A549 (cell line): ENCODE measurements at regions not wholly inside any gene's neighbourhood (a gene's known extent, or its start where the extent isn't known, plus 50 kb on each side); places are given as distances from the start of the nearest gene placed in this dataset.

Source experiments
- ATAC-seq, 2 experiments: fragments of 200-7000 bp in 1 of 2; fragments of >200 bp in 1 of 2; cut with Nextera tagmentation in 1 of 2; cut with Tn5 transposase in 1 of 2; 3 replicates each; pipeline versions ENCODE4 v1.8.0 to v1.9.1; 2018 to 2020; ENCODE audit warnings: mild to moderate bottlenecking in 1 of 2, moderate library complexity in 1 of 2
- CTCF ChIA-PET: fragments of 300-600 bp; sonication (Branson Sonifier 250); formaldehyde crosslinking; extraction: SDS; loops from one replicate; lab custom pipeline; 2021; ENCODE audit warnings: antibody characterized with exemption, inconsistent platforms; lab: Yijun Ruan, JAX
- POLR2A ChIA-PET: fragments of 350-600 bp; formaldehyde crosslinking; extraction: SDS; loops from one replicate; lab custom pipeline; 2021; ENCODE audit warnings: antibody characterized with exemption, inconsistent platforms; lab: Yijun Ruan, JAX
- DNase-seq, 2 experiments: peaks; one replicate each; pipeline versions ENCODE4 v3.0.0 to v3.0.0-alpha.2; 2011 to 2016; ENCODE audit warnings: low read depth in 1 of 2, low spot score in 1 of 2
- FAIRE-seq: peaks from 2 replicates; lab custom pipeline; 2011; peaks lifted over from hg19 to GRCh38; lab: Jason Lieb, UNC
- H3K27ac ChIP-seq, 2 experiments: fragments of >200 bp; sonication (Bioruptor Twin); formaldehyde crosslinking; 3 replicates each; pipeline ENCODE4 v1.5.1; 2016 to 2017
- H3K4me1 ChIP-seq: fragments of >200 bp; sonication (Bioruptor Twin); formaldehyde crosslinking; 3 replicates; pipeline ENCODE4 v1.6.1; 2016
- H3K4me2 ChIP-seq: fragments of >200 bp; sonication (Bioruptor Twin); formaldehyde crosslinking; 3 replicates; pipeline ENCODE4 v1.6.1; 2016
- H3K4me3 ChIP-seq: fragments of >200 bp; sonication (Bioruptor Twin); formaldehyde crosslinking; 3 replicates; pipeline ENCODE4 v1.5.1; 2016
- H3K9me3 ChIP-seq: fragments of >200 bp; sonication (Bioruptor Twin); formaldehyde crosslinking; 3 replicates; pipeline ENCODE4 v1.6.1; 2016
- BCL3 ChIP-seq: fragments of >200 bp; sonication (Bioruptor Twin); formaldehyde crosslinking; IDR thresholded peaks from 3 replicates; pipeline ENCODE4 v1.6.1; 2016
- CBX2 ChIP-seq: fragments of 200-600 bp; sonication (generic); IDR thresholded peaks from 2 replicates; pipeline ENCODE4 v1.6.1; 2016; ENCODE audit warnings: low read depth, mild to moderate bottlenecking, borderline replicate concordance
- CEBPB ChIP-seq, 2 experiments: fragments of >200 bp in 1 of 2; sonication (Bioruptor Twin) in 1 of 2; formaldehyde crosslinking in 1 of 2; IDR thresholded peaks; 2 replicates each; pipeline ENCODE4 v1.6.1; 2012 to 2016
- CHD2 ChIP-seq: fragments of 150-350 bp; IDR thresholded peaks from 2 replicates; pipeline ENCODE4 v1.6.1; 2014; ENCODE audit warnings: low read length; ENCODE audit not compliant: partially characterized antibody
- CTCF ChIP-seq: fragments of >200 bp; sonication (Bioruptor Twin); formaldehyde crosslinking; IDR thresholded peaks from 3 replicates; pipeline ENCODE4 v1.5.1; 2016
- E2F6 ChIP-seq: IDR thresholded peaks from 2 replicates; pipeline ENCODE4 v1.6.1; 2012; ENCODE audit warnings: low read depth, borderline replicate concordance
- EP300 ChIP-seq, 2 experiments: fragments of >200 bp; sonication (Bioruptor Twin); formaldehyde crosslinking; IDR thresholded peaks; 2 replicates in 1 of 2; 3 replicates in 1 of 2; pipeline ENCODE4 v1.6.1; 2016 to 2017
- FOSL2 ChIP-seq, 2 experiments: fragments of 450-650 bp in 1 of 2; fragments of >200 bp in 1 of 2; sonication (Bioruptor Twin) in 1 of 2; formaldehyde crosslinking; IDR thresholded peaks; 2 replicates each; pipeline versions ENCODE4 v1.5.0 to v1.6.1; 2016 to 2020; ENCODE audit warnings: mild to moderate bottlenecking in 1 of 2, moderate library complexity in 1 of 2
- FOXS1 ChIP-seq: fragments of 250-450 bp; sonication (Bioruptor Pico); IDR thresholded peaks from 2 replicates; pipeline ENCODE4 v1.5.0; 2020; ENCODE audit warnings: mild to moderate bottlenecking, moderate library complexity
- GATA3 ChIP-seq: IDR thresholded peaks from 2 replicates; pipeline ENCODE4 v1.6.1; 2012; ENCODE audit warnings: borderline replicate concordance
- HMGXB4 ChIP-seq: fragments of 250-450 bp; sonication (Bioruptor Pico); IDR thresholded peaks from 2 replicates; pipeline ENCODE4 v1.5.0; 2021; ENCODE audit warnings: mild to moderate bottlenecking, moderate library complexity, borderline replicate concordance
- HOXA7 ChIP-seq: fragments of 250-450 bp; sonication (Bioruptor Pico); IDR thresholded peaks from 2 replicates; pipeline ENCODE4 v1.5.0; 2020; ENCODE audit warnings: mild to moderate bottlenecking, moderate library complexity
- HOXB13 ChIP-seq: fragments of 250-450 bp; sonication (Bioruptor Pico); IDR thresholded peaks from 2 replicates; pipeline ENCODE4 v1.5.0; 2020; ENCODE audit warnings: low read depth, mild to moderate bottlenecking, moderate library complexity
- KDM1A ChIP-seq: fragments of 200-600 bp; sonication (generic); IDR thresholded peaks from 2 replicates; pipeline ENCODE4 v1.6.1; 2016; ENCODE audit warnings: low read depth, mild to moderate bottlenecking
- KDM5A ChIP-seq: fragments of 200-600 bp; sonication (generic); IDR thresholded peaks from 2 replicates; pipeline ENCODE4 v1.6.1; 2016; ENCODE audit warnings: antibody characterized with exemption, mild to moderate bottlenecking
- MAFK ChIP-seq: fragments of 450-650 bp; IDR thresholded peaks from 2 replicates; pipeline ENCODE4 v1.6.1; 2014; ENCODE audit not compliant: partially characterized antibody
- MAZ ChIP-seq: fragments of 150-350 bp; IDR thresholded peaks from 2 replicates; pipeline ENCODE4 v1.6.1; 2014; ENCODE audit warnings: antibody characterized with exemption, low read depth, low read length, borderline replicate concordance
- PBX3 ChIP-seq: IDR thresholded peaks from 2 replicates; pipeline ENCODE4 v1.6.1; 2012
- RAD21 ChIP-seq, 2 experiments: fragments of >200 bp in 1 of 2; sonication (Bioruptor Twin) in 1 of 2; formaldehyde crosslinking in 1 of 2; IDR thresholded peaks in 1 of 2; conservative IDR thresholded peaks in 1 of 2; 2 replicates in 1 of 2; 3 replicates in 1 of 2; pipeline ENCODE4 v1.6.1; 2012 to 2018; ENCODE audit warnings: inconsistent platforms in 1 of 2
- SREBF2 ChIP-seq: fragments of 450-650 bp; IDR thresholded peaks from 2 replicates; pipeline ENCODE4 v1.6.1; 2014; ENCODE audit warnings: mild to moderate bottlenecking, moderate library complexity
- ZC3H11A ChIP-seq: fragments of 450-650 bp; IDR thresholded peaks from 2 replicates; pipeline ENCODE4 v1.6.1; 2014; ENCODE audit warnings: antibody characterized with exemption, mild to moderate bottlenecking
- ZFP36 ChIP-seq: fragments of 450-650 bp; IDR thresholded peaks from 2 replicates; pipeline ENCODE4 v1.6.1; 2014; ENCODE audit warnings: borderline replicate concordance; ENCODE audit not compliant: partially characterized antibody
- ZSCAN20 ChIP-seq: fragments of 250-450 bp; sonication (Bioruptor Pico); IDR thresholded peaks from 2 replicates; pipeline ENCODE4 v1.8.0; 2022; ENCODE audit warnings: mild to moderate bottlenecking, moderate library complexity
- WGBS: methylation state at CpG from one replicate; pipeline ENCODE4 v1.1.6; 2017; ENCODE audit errors: missing lambda C conversion rate; 5-methylcytosine and 5-hydroxymethylcytosine counted together

- ChIA-PET POLR2A (no interaction called here), CTCF (no interaction called here)
- 85% methylated on average over 4 of the region's 4 CpGs for WGBS
- DNase-seq: no peak
- no peak for ATAC-seq
- TF ChIP-seq MAFK (no peak), HOXA7 (CRISPR knock-in tag) (no peak)
- Histone ChIP-seq H3K4me2 (no peak overlapping the region), H3K4me3 (no peak overlapping the region), H3K9me3 (no peaks in the 10 kb centered on the region), H3K4me1 (peaks cover 4% of the 10 kb centered on the region; the same call in 1 of the 3 replicates), H3K27ac (no peak overlapping the region; a peak in 1 of 6 replicates)
- FAIRE-seq: no peak
Measured at GRCh38 chr6:19736066-19736465, 101.1 kb upstream of the ID4 start.

- Histone ChIP-seq H3K4me2 (no peak overlapping the region), H3K27ac (no peak overlapping the region), H3K4me1 (no peaks in the 10 kb centered on the region), H3K4me3 (no peak overlapping the region), H3K9me3 (no peaks in the 10 kb centered on the region)
- DNase-seq (no peak), ATAC-seq (no peak), FAIRE-seq (no peak)
- ChIA-PET POLR2A (no interaction called here), CTCF (no interaction called here)
- 24% methylated on average over 1 of the region's 1 CpG for WGBS
- TF ChIP-seq PBX3 (no peak), ZSCAN20 (no peak), CTCF (no peak), GATA3 (no peak), EP300 (IDR thresholded peaks at IDR 0.05) (no peak), MAZ (no peak), BCL3 (no peak), KDM5A (no peak), CEBPB (IDR thresholded peaks at IDR 0.05) (no peak), FOXS1 (CRISPR knock-in tag) (no peak), CHD2 (no peak), KDM1A (no peak)
Measured at GRCh38 chr6:19738010-19738409, 99.2 kb upstream of the ID4 start.

GRCh38 chr6:19749722-19750121 lies 87.4 kb upstream of the ID4 start:
- CTCF ChIA-PET: no interaction called here

GRCh38 chr6:19752746-19753145 lies 84.4 kb upstream of the ID4 start:
- ATAC-seq (no peak), FAIRE-seq (no peak), DNase-seq (no peak)
- H3K4me1 ChIP-seq: peaks cover 23% of the 10 kb centered on the region
- POLR2A ChIA-PET: no interaction called here
- CTCF ChIA-PET: no interaction called here
- no peak overlapping the region for H3K27ac ChIP-seq
- no peak overlapping the region for H3K4me2 ChIP-seq
- no peak overlapping the region for H3K4me3 ChIP-seq
- WGBS: 50% methylated on average over 2 of the region's 2 CpGs
- no peaks in the 10 kb centered on the region for H3K9me3 ChIP-seq
- no peak for TF ChIP-seq PBX3
- no peak for TF ChIP-seq HMGXB4 (CRISPR knock-in tag)
- no peak for TF ChIP-seq CBX2
- no peak for TF ChIP-seq ZFP36
- TF ChIP-seq ZC3H11A: no peak
- TF ChIP-seq SREBF2: no peak
- no peak for TF ChIP-seq FOSL2 (IDR thresholded peaks at IDR 0.05)
- no peak for TF ChIP-seq FOSL2 (CRISPR knock-in tag; IDR thresholded peaks at IDR 0.05)
- no peak for TF ChIP-seq CEBPB (IDR thresholded peaks at IDR 0.05)
- TF ChIP-seq HOXB13: no peak
- TF ChIP-seq RAD21 (conservative IDR thresholded peaks at IDR 0.05 in 1 of 2, IDR thresholded peaks at IDR 0.05 in 1 of 2): no peak
- no peak for TF ChIP-seq EP300 (IDR thresholded peaks at IDR 0.05)
- TF ChIP-seq E2F6: no peak
- TF ChIP-seq ZSCAN20: no peak

More at GRCh38 chr6:19749722-19750121, 87.4 kb upstream of the ID4 start:
- Histone ChIP-seq H3K4me1 (peaks cover 6% of the 10 kb centered on the region; the same call in 1 of the 3 replicates), H3K4me3 (no peak overlapping the region)
- TF ChIP-seq HOXB13 (no peak), CEBPB (IDR thresholded peaks at IDR 0.05) (peak in 1 of 2 experiments; percentile 15; a peak in 1 of 4 replicates)
- TF ChIP-seq, all 56 proteins: peak for 1
- POLR2A ChIA-PET: no interaction called here
- Histone ChIP-seq H3K4me2 (no peak overlapping the region), H3K9me3 (no peaks in the 10 kb centered on the region), H3K27ac (no peak overlapping the region)
- no peak for ATAC-seq
- FAIRE-seq: no peak
- 84% methylated on average over 7 of the region's 7 CpGs for WGBS
- DNase-seq: no peak
